ENCODE measurements at regions not wholly inside any gene's neighbourhood (a gene's known extent, or its start where the extent isn't known, plus 50 kb on each side); places are given as distances from the start of the nearest gene placed in this dataset.
"Not testable (repeated sequence)": the region's sequence is repeated elsewhere in the genome, so short reads cannot be mapped to it uniquely, and the experiment has no call there.

DNA sequence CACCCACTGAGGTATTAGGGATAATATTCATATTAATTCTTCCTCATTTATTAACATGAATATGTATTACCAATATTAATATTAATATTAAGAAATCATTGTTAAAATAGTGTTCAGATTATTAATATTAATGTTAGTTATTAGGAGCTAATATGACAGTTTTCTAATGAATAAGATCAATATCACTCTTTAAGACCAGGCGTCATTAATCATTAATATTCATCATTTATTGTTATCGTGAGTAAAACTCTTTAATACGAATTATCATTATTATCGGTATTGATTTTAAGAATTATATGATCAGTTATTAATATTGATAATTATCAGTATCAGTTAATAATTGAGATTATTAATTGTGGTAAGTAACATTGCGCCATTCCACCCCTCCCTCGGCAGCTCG, 101.0 kb upstream of the HMX1 start:
- DNase-seq (ENCODE audit: low read depth) = not testable (repeated sequence)

DNA sequence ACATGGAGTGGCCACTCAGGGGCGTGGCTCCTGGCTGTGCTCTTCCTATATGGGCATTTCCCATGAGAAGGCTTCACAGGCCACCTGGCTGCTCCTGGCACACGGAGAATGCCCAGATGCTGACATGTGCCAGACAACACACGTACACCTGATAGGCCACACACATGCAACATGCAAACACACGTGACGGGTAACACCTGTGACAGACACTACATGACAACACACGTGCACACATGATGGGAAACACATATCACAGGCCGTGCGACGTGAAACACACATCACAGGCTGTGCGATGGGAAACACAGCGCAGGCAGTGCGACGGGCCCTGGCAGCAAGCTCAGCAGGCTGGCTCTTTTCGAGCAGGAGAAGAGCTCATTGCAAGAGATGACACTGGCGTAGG, 94.3 kb upstream of the HMX1 start:
- DNase-seq (ENCODE audit: low read depth) = not testable (repeated sequence)

DNA sequence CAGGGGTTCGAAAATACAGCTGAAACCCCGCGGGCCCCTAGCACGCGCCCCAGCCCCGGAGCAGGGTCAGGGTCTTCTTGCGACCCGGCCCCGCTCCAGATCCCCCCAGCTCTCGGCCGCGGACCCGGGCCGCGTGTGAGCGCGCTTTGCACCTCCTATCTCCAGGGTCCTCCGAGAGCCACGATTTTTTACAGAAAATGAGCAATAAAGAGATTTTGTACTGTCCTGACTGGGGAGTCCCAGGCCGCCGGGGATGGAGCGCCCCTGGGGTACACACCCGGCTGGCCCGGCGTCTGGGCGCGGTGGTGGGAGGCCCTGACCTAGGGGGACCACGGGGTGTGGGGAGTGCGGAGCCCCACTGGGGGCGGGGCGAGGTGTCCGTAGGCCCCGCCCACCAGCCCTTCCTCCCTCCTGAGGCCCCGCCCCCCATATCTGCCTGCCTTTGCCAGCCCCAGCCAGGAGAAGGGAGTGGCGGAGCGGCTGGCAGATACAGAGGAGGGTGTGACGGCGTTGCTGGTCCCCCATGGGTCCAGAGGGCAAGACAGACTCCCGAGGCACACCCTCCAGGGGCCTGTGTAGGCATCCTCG, 92.7 kb upstream of the HMX1 start:
- not testable (repeated sequence) for DNase-seq (ENCODE audit: low read depth)

DNA sequence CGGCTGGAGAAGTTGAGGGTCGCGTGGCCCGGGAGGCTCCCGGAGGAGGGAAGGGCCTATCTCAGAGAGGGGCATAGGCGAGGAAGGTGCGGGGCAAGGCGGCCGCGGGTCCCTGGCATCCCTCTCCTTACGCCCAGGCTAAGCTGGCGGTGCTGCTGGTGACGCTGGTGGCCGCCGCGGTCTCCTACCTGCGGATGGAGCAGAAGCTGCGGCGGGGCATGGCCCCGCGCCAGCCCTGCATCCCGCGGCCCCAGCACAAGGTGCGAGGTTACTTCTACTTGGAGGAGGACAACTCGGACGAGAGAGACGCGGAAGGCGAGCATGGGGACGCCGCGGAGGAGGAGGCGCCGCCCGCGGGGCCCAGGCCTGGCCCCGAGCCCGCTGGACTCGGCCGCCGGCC, 91.9 kb upstream of the HMX1 start:
- DNase-seq (ENCODE audit: low read depth) = not testable (repeated sequence)

DNA sequence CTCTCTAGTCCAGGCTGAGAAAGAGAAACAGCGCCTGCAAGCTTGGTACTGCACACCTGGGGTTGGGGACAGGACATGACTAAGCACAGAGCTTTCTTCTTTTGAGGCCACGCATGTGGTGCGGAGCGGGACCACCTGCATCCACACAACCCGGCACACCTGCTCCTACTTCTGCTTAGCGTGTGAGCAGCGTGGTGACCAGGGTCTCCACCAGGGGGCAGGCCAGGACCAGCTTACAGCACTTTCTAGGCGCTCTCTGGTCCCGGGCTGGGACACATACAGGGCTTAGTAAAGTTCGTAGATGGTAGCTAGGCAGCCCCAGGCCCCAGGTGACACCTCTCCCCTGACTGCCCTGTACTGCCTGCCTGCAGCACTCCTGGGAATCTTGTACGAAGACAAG, 89.7 kb upstream of the HMX1 start:
- DNase-seq (ENCODE audit: low read depth) = peak; percentile 2

DNA sequence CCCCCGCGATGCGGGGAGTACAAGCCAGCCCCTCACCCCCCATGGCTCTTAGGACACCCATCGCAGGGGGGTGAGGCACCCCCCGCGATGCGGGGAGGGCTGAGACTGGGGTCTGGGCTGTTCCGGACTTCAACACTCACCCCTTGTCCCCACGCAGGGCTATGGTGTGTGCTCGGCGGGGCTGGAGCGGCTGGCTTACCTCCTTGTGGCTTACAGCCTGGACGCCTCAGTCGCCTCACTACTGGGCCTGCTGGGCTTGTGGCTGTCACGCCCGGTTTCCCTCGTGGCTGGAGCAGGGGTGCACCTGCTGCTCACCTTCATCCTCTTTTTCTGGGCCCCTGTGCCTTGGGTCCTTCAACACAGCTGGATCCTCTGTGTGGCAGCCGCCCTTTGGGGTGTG, 87.8 kb upstream of the HMX1 start:
- not testable (repeated sequence) for DNase-seq (ENCODE audit: low read depth)

DNA sequence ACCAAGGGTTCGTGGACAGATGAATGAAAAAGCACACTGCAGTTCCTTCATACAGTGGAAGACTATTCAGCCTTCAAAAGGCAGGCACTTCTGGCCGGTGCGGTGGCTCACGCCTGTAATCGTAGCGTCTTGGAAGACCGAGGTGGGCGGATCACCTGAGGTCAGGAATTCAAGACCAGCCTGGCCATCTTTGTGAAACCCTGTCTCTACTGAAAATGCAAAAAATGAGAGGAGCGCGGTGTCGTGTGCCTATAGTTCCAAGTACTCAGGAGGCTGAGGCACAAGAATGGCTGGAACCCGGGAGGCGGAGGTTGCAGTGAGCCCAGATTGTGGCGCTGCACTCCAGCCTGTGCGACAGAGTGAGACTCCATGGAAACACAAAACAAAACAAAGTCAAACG, 82.4 kb upstream of the HMX1 start:
- DNase-seq (ENCODE audit: low read depth) = not testable (repeated sequence)

DNA sequence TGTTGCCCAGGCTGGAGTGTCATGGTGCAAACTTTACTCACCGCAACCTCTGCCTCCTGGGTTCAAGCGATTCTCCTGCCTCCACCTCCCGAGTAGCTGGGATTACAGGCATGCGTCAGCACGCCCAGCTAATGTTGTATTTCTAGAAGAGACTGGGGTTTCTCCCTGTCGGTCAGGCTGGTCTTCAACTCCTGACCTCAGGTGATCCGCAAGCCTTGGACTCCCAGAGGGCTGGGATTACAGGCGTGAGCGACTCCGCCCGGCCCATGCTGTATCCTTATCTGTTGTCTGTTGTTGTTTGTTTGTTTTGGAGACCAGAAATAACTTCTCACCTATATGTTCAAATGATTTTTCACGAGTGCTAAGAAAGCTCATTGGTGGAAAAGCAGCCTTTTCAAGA, 81.2 kb upstream of the HMX1 start:
- DNase-seq (ENCODE audit: low read depth) = not testable (repeated sequence)

DNA sequence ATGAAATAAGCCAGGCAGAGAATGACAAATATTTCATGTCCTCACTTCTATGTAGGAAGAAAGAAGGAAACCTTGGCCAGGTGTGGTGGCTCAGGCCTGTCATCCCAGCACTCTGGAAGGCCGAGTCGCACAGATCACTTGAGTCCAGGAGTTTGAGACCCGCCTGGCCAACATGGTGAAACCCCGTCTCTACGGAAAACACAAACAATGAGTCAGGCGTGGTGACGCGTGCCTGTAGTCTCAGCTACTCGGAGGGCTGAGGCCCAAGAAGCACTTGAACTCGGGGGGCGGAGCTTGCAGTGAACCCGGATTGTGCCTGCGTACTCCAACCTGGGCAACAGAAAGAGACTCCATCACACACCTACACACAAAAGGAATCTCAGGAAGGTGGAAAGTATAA, 80.5 kb upstream of the HMX1 start:
- not testable (repeated sequence) for DNase-seq (ENCODE audit: low read depth)

DNA sequence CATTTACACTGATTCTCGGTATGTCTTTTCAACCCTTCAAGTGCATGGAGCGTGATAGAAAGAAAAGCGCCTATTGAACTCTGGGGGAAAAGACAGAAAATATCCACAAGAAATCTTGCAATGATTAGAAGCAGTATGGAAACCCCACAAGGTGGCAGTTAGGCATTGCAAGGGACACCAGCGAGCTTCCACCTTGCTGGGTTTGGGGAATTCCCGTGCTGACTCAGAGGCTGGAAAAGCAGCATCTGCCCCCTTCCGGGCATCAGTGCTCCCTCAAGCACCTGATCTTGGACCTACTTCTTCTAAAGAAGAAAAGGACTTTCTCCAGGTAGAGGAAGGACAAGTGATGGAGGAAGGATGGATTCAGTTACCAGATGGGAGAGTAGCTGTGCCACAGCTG, 73.9 kb upstream of the HMX1 start:
- DNase-seq (ENCODE audit: low read depth) = not testable (repeated sequence)

DNA sequence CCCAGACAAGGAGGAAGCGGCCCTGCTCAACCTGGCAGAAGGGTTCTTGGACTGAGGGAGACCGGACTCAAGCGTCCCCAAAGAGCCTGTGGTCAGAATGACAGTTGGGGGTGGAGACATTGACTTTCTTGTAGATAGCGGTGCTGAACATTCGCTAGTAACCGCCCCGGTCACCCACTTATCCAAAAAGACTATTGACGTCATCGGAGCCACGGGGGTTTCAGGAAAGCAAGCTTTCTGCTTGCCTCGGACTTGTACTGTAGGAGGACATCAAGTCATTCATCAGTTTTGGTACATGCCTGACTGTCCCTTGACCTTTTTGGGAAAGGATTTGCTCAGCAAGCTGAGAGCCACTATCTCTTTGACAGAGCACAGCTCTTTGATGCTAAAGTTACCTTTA, 71.7 kb upstream of the HMX1 start:
- not testable (repeated sequence) for DNase-seq (ENCODE audit: low read depth)

DNA sequence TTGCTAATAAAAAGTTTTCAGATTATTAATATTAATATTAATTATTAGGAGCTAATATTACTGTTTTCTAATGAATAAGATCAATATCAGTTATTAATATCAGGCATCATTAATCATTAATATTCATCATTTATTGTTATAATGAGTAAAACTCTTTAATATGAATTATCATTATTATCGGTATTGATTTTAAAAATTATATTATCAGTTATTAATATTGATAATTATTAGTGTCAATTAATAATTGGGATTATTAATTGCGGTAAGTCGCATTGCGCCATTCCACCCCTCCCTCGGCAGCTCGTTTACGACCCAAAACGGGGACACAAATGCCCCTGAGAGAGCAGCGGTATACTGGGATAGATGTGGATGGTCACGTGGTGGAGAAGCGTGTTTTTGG, 70.4 kb upstream of the HMX1 start:
- not testable (repeated sequence) for DNase-seq (ENCODE audit: low read depth)

DNA sequence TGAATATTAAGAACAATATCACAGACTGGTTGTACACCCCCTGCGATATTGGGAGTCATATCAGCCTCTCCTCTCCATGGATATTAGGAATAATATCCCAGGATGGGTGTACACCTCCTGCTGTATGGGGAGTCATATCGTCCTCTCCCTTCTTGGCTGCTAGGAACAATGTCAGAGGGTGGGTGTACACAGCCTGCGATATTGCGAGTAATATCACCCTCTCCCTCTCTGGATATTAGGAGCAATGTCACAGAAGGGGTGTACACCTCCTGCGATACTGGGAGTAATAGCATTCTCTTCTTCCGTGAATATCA, 69.8 kb upstream of the HMX1 start:
- DNase-seq (ENCODE audit: low read depth) = not testable (repeated sequence)

DNA sequence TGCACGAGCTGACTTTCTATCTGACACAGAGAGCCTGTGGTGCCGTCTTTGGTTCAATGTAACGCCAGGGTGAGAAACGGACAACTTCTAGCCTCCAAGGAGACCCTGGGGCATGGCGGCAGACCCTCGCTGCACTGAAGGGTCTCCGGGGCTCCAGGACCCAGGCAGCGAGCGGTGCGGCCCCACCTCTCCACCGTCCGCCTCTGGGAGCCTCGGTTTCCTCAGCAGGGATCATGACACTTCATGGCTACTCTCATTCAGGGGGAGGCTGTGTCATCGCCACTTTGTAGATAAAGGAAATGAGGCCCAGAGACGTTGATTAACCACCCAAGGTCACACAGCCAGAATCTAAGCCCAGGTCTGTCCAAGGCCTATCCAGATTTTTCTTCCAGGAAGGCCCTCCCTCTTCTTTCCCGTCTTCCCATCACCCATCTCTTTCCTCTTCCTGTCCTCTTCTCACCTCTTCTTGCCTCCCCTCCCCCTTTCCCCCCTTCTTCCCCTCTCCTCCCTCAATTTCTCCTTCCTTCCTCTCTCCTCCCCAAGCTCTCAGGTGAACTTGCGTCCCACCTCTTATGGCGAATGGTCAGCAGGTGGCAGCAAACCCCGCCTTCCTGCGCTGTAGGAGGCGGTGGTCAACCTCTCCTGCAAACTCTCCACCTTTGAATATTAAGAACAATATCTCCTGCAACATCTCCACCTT, 69.3 kb upstream of the HMX1 start:
- no peak for DNase-seq (ENCODE audit: low read depth)

DNA sequence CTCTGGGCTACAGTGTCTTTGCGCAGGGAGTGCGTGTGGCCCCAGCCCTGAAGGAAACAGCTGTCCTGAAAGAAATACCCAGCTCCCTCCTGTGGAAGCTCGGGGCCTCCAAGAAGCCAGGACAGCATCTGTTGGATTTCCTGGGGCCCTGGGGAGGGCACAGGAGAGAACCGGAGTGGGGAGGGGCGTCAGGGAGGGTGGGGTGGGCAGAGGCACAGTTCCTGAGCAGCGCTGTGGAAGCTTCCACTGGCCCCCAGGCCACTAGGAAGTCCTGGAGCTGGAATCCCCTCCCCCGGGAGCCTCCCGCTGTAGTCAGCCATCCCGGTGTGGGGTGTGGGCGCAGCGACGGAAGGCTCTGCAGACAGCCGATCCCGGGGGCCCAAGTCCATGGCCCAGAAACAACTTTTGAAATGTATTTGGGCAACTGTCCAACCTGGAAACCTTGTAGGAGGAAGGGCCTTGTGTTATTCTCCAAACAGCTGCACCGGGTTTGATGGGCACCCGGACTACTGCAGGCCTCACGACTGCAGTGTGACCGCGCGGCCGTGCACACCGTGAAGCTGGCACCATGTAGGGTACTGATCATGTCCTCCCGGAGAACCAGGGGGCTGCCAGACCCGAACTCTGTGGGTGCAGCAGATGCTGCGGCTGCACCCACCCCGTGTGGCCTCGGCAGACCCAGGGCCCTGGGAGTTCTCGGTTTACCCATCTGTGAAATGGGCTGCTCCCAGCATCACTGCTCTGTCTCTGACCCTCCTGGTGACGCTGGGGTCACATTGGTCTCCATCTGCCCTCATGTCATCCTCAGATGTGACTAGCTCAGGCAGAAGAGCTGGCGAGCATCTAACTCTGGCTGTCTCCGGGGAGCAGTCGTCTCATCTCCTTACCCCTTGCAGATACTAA, 68.5 kb upstream of the HMX1 start:
- no peak for DNase-seq (ENCODE audit: low read depth)

DNA sequence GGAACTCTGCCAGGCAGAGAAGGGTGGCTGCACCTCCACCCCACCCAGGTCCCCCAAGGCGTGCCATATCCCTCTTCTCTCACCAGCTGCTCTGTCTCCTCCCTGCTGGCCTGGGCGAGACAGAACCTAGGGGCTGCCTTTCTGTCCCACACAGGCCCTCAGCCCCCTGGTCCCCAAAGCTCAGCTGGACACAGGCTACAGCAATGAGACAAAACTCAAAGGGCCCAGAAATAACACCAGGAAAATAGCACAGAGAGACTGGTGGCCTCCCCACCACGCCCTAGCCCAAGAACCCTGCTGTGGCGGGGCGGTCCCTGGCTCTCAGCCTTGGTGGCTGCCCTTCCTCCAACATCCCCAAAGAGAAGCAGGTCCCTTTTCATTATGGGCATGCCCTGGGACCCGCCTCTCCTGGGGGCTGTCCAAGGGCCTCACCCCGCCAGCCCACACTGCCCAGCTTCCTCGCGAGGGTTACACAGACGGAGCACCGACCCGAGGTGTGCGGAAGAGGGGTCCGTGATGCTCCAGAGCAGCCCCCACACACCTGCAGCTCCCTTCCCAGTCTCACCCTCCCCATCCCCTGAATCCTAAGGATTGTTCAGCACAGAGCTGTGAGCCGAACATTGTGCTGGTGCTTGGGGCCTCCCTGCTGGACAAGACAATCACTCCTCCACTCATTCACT, 67.7 kb upstream of the HMX1 start:
- no peak for DNase-seq (ENCODE audit: low read depth)

DNA sequence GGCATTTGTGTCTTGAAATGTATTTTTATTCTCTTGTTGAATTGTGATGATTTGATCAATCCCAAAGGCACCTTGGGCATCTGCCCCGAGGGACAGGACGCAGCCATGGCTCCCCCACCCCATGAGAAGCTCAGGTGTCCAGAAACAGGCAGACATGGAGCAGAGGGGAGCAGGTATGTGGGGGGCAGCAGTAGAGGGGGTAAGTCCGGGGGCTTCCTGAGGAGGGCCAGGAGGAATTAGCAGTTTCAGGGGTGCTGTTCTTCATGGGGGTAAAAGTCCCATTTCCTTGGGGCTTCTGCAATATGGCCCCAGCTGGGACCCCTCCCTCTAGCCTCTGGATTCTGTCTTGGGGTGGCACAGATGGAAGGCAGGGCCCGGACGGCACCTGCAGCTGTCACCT, 67.0 kb upstream of the HMX1 start:
- no peak for DNase-seq (ENCODE audit: low read depth)

DNA sequence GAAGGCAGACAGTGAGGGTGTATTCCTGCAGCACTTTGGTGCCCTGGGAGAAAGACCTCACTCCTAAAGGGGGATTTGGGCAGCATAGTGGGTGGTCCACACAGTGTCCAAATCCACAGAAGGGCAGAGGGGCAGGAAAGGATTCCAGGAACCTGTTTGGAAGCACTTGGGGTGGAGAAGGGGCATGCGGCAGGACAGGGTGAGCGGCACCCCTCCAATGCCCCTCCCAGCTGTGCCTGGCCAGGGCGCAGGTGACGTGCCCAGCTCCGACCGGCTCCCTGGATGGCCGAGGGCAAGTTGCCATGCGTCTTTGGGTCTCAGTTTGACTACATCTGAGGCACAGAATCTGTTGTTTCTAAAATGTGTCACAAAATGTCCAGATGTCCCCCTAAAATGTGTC, 66.5 kb upstream of the HMX1 start:
- DNase-seq (ENCODE audit: low read depth) = no peak

DNA sequence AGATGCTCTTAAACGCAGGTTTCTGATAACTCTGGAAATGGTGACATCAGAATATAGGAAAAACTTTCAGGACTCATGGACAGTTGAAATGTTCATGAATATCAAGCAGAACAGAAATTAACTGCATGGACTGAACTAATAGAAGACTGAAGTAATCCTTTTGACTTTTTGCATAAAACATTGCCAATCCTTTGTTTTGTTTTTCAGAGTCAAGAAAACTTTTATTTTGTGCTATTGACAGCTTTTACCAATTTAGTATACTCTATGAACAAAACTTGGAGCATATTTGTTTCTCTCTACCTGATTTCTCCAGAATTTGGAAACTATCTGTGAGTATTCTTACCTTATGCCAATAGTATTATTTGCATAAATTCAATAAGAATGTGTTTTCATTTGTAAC, 61.2 kb upstream of the HMX1 start:
- DNase-seq (ENCODE audit: low read depth) = no peak

DNA sequence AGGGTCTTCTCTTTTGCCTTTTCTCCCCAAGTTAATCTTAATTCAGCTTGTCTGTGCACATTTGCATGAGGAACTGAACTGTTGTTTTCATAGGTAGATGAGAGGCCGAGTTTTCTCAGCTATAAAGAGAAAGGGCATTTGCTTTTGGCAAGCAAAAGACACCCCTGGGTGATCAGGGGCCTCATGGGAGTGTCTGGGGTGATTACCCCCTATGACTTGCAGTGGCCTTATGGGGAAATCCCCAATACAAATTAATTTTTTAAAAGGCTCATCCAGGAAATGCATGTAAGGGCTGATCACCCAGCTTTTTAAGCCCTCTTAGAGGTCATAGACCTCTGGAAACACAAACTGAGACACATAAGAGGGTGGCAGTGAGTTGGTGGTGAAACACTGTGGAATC, 56.4 kb upstream of the HMX1 start:
- DNase-seq (ENCODE audit: low read depth) = no peak

DNA sequence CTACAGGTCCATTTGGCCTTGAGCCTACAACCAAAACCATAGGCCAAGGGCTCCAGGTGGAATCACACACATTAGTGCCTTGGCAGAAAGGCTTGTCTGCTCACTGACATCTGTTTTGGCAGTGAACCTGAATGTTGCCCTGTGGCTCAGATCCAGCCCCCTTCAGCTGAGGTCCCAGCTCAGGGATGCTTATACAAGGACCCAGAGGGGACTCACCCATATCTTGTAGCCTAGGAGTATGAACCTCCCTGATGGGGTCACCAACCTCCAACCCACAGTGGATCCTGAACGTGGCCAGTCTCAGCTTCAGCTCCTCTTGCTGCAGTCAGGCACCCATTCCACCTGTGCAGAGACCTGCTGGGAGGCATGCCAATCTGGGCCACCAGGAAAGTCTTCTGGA, 50.8 kb upstream of the HMX1 start:
- DNase-seq (ENCODE audit: low read depth) = no peak

DNA sequence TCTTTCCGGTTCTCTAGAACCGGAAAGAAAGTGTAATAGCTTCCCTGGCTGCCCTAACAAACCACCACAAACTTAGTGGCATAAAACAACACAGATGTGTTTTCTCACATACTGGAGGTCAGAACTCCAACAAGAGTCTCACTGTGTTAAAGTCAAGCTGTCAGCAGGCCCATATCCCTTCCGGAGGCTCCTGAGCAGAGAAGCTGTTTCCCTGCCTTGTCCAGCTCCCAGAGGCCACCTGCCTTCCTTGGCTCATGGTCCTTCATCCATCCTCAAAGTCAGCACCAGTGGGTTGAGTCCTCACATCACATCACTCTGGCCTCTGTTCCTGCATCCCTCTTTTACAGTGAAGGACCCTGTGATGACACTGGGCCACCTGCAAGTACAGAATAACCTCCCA, 49.8 kb upstream of the HMX1 start:
- no peak for DNase-seq (ENCODE audit: low read depth)
